PC-3 (cell line): ENCODE measurements at regions not wholly inside any gene's neighbourhood (a gene's known extent, or its start where the extent isn't known, plus 50 kb on each side); places are given as distances from the start of the nearest gene placed in this dataset.

Experiments
- ATAC-seq: fragments of 200-7000 bp; cut with Tn5 transposase; 2 replicates; pipeline ENCODE4 v1.9.1; 2020; ENCODE audit warnings: mild to moderate bottlenecking, moderate library complexity
- BruUV-seq: library from RNA; stranded (reverse); fragments of 400-500 nt; replicated peaks from 2 replicates; lab custom pipeline; 2021; lab: Mats Ljungman, UMichigan
- CTCF ChIA-PET: fragments of 300-600 bp; sonication (Branson Sonifier 250); formaldehyde crosslinking; loops from one replicate; lab custom pipeline; 2022; ENCODE audit warnings: antibody characterized with exemption; lab: Charles Lee
- POLR2A ChIA-PET: fragments of 300-600 bp; sonication (Branson Sonifier 250); formaldehyde crosslinking; loops from one replicate; lab custom pipeline; 2022; ENCODE audit warnings: antibody characterized with exemption; ENCODE audit not compliant: unreplicated experiment; lab: Charles Lee
- DNase-seq: peaks from one replicate; pipeline ENCODE4 v3.0.0-alpha.2; 2015
- H2AFZ ChIP-seq: fragments of 300-600 bp; sonication (generic); 2 replicates; pipeline ENCODE4 v1.6.0; 2016; ENCODE audit warnings: antibody characterized with exemption, low read length
- H3F3A ChIP-seq: fragments of 300-600 bp; sonication (generic); one replicate; pipeline ENCODE4 v1.6.0; 2017; ENCODE audit warnings: antibody characterized with exemption, low read length, control low read depth, mild to moderate bottlenecking; ENCODE audit not compliant: unreplicated experiment
- H3K27ac ChIP-seq: fragments of 300-600 bp; sonication (generic); 2 replicates; pipeline ENCODE4 v1.5.1; 2016; ENCODE audit warnings: mild to moderate bottlenecking, low read length
- H3K27me3 ChIP-seq: fragments of 300-600 bp; sonication (generic); 2 replicates; pipeline ENCODE4 v1.6.1; 2016; ENCODE audit warnings: low read length, mixed read lengths
- H3K36me3 ChIP-seq: fragments of 300-600 bp; sonication (generic); 2 replicates; pipeline ENCODE4 v1.6.1; 2016; ENCODE audit warnings: low read depth, mixed run types, low read length, mixed read lengths
- H3K4me1 ChIP-seq: fragments of 300-600 bp; sonication (generic); 2 replicates; pipeline ENCODE4 v1.5.1; 2016; ENCODE audit warnings: low read length; ENCODE audit not compliant: insufficient read depth
- H3K4me2 ChIP-seq: fragments of 300-600 bp; sonication (generic); 2 replicates; pipeline ENCODE4 v1.6.0; 2016; ENCODE audit warnings: low read length
- H3K4me3 ChIP-seq: fragments of 300-600 bp; sonication (generic); 2 replicates; pipeline ENCODE4 v1.5.1; 2016; ENCODE audit warnings: mild to moderate bottlenecking, low read length, mixed read lengths
- H3K79me2 ChIP-seq: fragments of 300-600 bp; sonication (generic); 2 replicates; pipeline ENCODE4 v1.6.1; 2017; ENCODE audit warnings: low read length, mixed read lengths
- H3K9ac ChIP-seq: fragments of 300-600 bp; sonication (generic); 2 replicates; pipeline ENCODE4 v1.6.0; 2016; ENCODE audit warnings: mild to moderate bottlenecking, low read length
- H3K9me2 ChIP-seq: fragments of 300-600 bp; sonication (generic); replicated peaks from 2 replicates; pipeline ENCODE4 v1.6.1; 2016; ENCODE audit warnings: mixed run types, low read length, mixed read lengths
- H3K9me3 ChIP-seq: fragments of 300-600 bp; sonication (generic); 2 replicates; pipeline ENCODE4 v1.6.1; 2016; ENCODE audit warnings: low read length, mixed read lengths
- H4K20me1 ChIP-seq: fragments of 300-600 bp; sonication (generic); 2 replicates; pipeline ENCODE4 v1.6.1; 2016; ENCODE audit warnings: low read length, mixed read lengths
- EZH2 ChIP-seq: fragments of 300-600 bp; sonication (generic); IDR thresholded peaks from one replicate; pipeline ENCODE4 v1.6.1; 2017; ENCODE audit warnings: antibody characterized with exemption, mild to moderate bottlenecking, low read length; ENCODE audit not compliant: unreplicated experiment
- EZH2phosphoT487 ChIP-seq: fragments of 300-600 bp; sonication (generic); IDR thresholded peaks from 2 replicates; pipeline ENCODE4 v1.6.1; 2018; ENCODE audit warnings: mild to moderate bottlenecking, antibody characterized with exemption, low read length, borderline replicate concordance
- intact Hi-C: fragments of 100-400 bp; cut with micrococcal nuclease; formaldehyde crosslinking; loops from 2 replicates; pipeline ENCODE4 v1.9.0; 2023
- TF ChIP-seq, protein P1 (sequence below): fragments of 300-600 bp; sonication (generic); conservative IDR thresholded peaks from 2 replicates; pipeline ENCODE4 v1.5.1; 2017; ENCODE audit warnings: antibody characterized with exemption, low read depth, mild to moderate bottlenecking, low read length

DNA sequence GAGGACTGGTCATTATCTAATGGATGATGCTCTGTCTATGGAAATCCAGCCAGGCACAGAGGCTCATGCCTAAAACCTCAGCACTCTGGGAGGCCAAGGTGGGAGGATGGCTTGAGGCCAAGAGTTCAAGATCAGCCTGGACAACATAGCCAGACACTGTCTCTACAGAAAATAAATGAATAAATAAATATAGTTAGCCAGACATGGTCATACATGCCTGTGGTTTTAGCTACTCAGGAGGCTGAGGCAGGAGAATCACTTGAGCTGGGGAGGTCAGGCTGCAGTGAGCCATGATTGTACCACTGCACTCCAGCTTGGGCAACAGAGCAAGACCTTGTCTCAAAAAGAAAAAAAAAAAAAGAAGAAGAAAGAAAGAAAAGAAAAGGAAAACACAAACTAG lies 234.7 kb downstream of the TSHZ3 start:
- DNase-seq (no peak), ATAC-seq (no peak)
- Histone ChIP-seq H4K20me1 (no peaks in the 10 kb centered on the region), H3K79me2 (no peaks in the 10 kb centered on the region), H3K27ac (no peak overlapping the region), H3K4me3 (no peak overlapping the region), H3K9me2 (no peaks in the 10 kb centered on the region), H3K4me1 (no peaks in the 10 kb centered on the region), H3K4me2 (no peak overlapping the region), H2AFZ (no peak overlapping the region), H3K9me3 (no peaks in the 10 kb centered on the region), H3K27me3 (no peaks in the 10 kb centered on the region), H3F3A (no peaks in the 10 kb centered on the region), H3K9ac (no peak overlapping the region), H3K36me3 (no peaks in the 10 kb centered on the region)
- POLR2A ChIA-PET: no interaction called here
- intact Hi-C loops: no loop called here
- CTCF ChIA-PET: no interaction called here
- TF ChIP-seq, protein P1, sequence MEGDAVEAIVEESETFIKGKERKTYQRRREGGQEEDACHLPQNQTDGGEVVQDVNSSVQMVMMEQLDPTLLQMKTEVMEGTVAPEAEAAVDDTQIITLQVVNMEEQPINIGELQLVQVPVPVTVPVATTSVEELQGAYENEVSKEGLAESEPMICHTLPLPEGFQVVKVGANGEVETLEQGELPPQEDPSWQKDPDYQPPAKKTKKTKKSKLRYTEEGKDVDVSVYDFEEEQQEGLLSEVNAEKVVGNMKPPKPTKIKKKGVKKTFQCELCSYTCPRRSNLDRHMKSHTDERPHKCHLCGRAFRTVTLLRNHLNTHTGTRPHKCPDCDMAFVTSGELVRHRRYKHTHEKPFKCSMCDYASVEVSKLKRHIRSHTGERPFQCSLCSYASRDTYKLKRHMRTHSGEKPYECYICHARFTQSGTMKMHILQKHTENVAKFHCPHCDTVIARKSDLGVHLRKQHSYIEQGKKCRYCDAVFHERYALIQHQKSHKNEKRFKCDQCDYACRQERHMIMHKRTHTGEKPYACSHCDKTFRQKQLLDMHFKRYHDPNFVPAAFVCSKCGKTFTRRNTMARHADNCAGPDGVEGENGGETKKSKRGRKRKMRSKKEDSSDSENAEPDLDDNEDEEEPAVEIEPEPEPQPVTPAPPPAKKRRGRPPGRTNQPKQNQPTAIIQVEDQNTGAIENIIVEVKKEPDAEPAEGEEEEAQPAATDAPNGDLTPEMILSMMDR: no peak
- TF ChIP-seq EZH2phosphoT487: no peak
- TF ChIP-seq EZH2: no peak
- no TSS peak for BruUV-seq

DNA sequence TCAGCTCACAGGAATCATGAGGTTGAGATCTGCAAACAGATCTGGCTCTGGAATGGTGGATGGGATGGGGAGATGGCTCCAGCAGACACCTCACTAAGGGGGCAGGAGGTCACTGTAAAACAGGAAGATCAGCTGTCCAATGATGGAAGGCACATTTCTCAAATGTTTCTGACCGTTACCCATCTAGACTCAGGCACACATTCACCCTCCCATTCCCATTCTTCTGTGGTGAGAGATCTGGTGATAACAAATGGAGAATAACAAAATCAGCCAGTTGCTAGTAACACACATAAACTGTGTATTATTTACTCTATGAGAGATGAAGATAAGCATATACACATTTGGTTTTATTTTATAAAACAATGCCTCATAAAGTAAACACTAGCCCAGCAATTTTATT lies 235.9 kb downstream of the TSHZ3 start:
- peak; percentile 48 for DNase-seq
- intact Hi-C loops: no loop called here
- BruUV-seq: no TSS peak

DNA sequence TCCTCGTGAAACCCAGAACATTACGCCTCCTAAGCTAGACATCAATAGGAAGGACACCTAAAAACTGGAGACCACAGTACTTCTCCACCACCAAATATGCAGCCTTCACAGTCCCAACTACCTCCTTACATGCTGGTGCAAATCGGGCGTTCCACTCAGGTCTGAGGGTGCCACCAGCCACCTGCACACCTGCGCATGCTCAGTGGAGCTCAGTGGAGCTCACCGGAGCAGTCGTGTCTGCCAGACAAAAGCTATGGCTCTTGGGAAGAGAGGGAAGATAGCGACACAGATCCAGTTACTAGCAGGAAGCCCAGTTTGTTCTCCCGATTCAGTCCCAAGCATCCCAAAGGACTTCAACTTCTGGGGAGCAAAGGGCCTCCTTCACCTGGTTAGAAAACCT lies 237.1 kb downstream of the TSHZ3 start:
- ATAC-seq (no peak), DNase-seq (no peak)
- intact Hi-C loops: no loop called here
- no peaks in the 10 kb centered on the region for H3K9me3 ChIP-seq
- no peak overlapping the region for H2AFZ ChIP-seq
- no peaks in the 10 kb centered on the region for H3F3A ChIP-seq
- no peaks in the 10 kb centered on the region for H4K20me1 ChIP-seq
- H3K4me3 ChIP-seq: no peak overlapping the region
- no peak overlapping the region for H3K9ac ChIP-seq
- H3K4me2 ChIP-seq: no peak overlapping the region
- H3K9me2 ChIP-seq: no peaks in the 10 kb centered on the region
- no peaks in the 10 kb centered on the region for H3K79me2 ChIP-seq
- no peaks in the 10 kb centered on the region for H3K4me1 ChIP-seq
- H3K27ac ChIP-seq: no peak overlapping the region
- H3K36me3 ChIP-seq: no peaks in the 10 kb centered on the region
- no peaks in the 10 kb centered on the region for H3K27me3 ChIP-seq
- ChIA-PET POLR2A (no interaction called here), CTCF (no interaction called here)
- no TSS peak for BruUV-seq
- TF ChIP-seq, protein P1: no peak
- TF ChIP-seq EZH2phosphoT487: no peak
- no peak for TF ChIP-seq EZH2

More for the DNA sequence above, 235.9 kb downstream of the TSHZ3 start:
- Histone ChIP-seq H3K79me2 (no peaks in the 10 kb centered on the region), H3K4me2 (no peak overlapping the region), H2AFZ (no peak overlapping the region), H3K9me2 (no peaks in the 10 kb centered on the region), H3K36me3 (no peaks in the 10 kb centered on the region), H3K9ac (no peak overlapping the region), H3K4me3 (no peak overlapping the region), H3K27me3 (no peaks in the 10 kb centered on the region), H3F3A (no peaks in the 10 kb centered on the region), H4K20me1 (no peaks in the 10 kb centered on the region), H3K4me1 (no peaks in the 10 kb centered on the region), H3K9me3 (no peaks in the 10 kb centered on the region), H3K27ac (peak overlapping the region; percentile 26; the same call in 1 of the 2 replicates)
- CTCF ChIA-PET: no interaction called here
- no peak for TF ChIP-seq EZH2
- no peak for TF ChIP-seq EZH2phosphoT487
- TF ChIP-seq, protein P1: no peak
- POLR2A ChIA-PET: no interaction called here
- ATAC-seq: no peak
